Ovary (tissue), 7 donors: ENCODE measurements at regions not wholly inside any gene's neighbourhood (a gene's known extent, or its start where the extent isn't known, plus 50 kb on each side); places are given as distances from the start of the nearest gene placed in this dataset.

Source experiments
- DNase-seq, 5 donors: peaks; one replicate each; pipeline ENCODE4 v3.0.0-alpha.2; 2019 to 2020
- H3K27ac ChIP-seq, 2 donors: fragments of 200-600 bp; one replicate each; pipeline versions ENCODE4 v1.5.1 to v1.8.0; 2019 to 2022
- H3K27me3 ChIP-seq: fragments of 200-600 bp; one replicate; pipeline ENCODE4 v1.8.0; 2022
- H3K36me3 ChIP-seq: fragments of 200-600 bp; sonication (generic); one replicate; pipeline ENCODE4 v1.5.1; 2019
- H3K4me1 ChIP-seq: one replicate; pipeline ENCODE4 v1.8.1; 2013; ENCODE audit warnings: mild to moderate bottlenecking, moderate library complexity; ENCODE audit not compliant: insufficient read depth
- H3K4me3 ChIP-seq: fragments of 200-600 bp; sonication (generic); one replicate; pipeline ENCODE4 v1.5.1; 2017
- H3K9me3 ChIP-seq, 2 donors: fragments of 200-600 bp in 1 of 2; sonication (generic) in 1 of 2; one replicate each; pipeline versions ENCODE4 v1.5.1 to v1.8.1; 2013 to 2019; ENCODE audit warnings: mild to moderate bottlenecking in 1 of 2, moderate library complexity in 1 of 2
- CTCF ChIP-seq, 3 donors: fragments of 450-650 bp in 2 of 3; fragments of 200-600 bp in 1 of 3; IDR thresholded peaks; one replicate each; pipeline versions ENCODE4 v1.5.1 to v1.8.0; 2016 to 2022; ENCODE audit warnings: antibody characterized with exemption in 3 of 3, mild to moderate bottlenecking in 1 of 3
- EP300 ChIP-seq: sonication (generic); formaldehyde crosslinking; IDR thresholded peaks from one replicate; pipeline ENCODE4 v1.6.1; 2017; ENCODE audit warnings: antibody characterized with exemption
- POLR2A ChIP-seq: fragments of 450-650 bp; IDR thresholded peaks from one replicate; pipeline ENCODE4 v1.6.1; 2017; ENCODE audit warnings: antibody characterized with exemption, mild to moderate bottlenecking, moderate library complexity
- WGBS, 3 donors: extraction: QIAGEN DNeasy Blood & Tissue Kit in 1 of 3; methylation state at CpG; one replicate each; pipeline versions ENCODE4 v1.1.5 to v1.1.7; 2013 to 2017; 5-methylcytosine and 5-hydroxymethylcytosine counted together
- intact Hi-C, 4 donors: fragments of 100-400 bp; cut with DNase I; formaldehyde crosslinking; loops; one replicate each; pipeline versions ENCODE4 v1.11.0 to v1.15.1; 2022 to 2023
- donor health status: DM: no; HTN: no; CAD: no; lungs with moderate emphysema.
- donor health status: DM: no; HTN: no; CAD: no.
- donor health status: Bipolar disorder and iron deficiency.
- donor health status: DM: no; HTN: no; CAD: no.
- donor health status: DM: yes; HTN: yes; CAD: no.

DNA sequence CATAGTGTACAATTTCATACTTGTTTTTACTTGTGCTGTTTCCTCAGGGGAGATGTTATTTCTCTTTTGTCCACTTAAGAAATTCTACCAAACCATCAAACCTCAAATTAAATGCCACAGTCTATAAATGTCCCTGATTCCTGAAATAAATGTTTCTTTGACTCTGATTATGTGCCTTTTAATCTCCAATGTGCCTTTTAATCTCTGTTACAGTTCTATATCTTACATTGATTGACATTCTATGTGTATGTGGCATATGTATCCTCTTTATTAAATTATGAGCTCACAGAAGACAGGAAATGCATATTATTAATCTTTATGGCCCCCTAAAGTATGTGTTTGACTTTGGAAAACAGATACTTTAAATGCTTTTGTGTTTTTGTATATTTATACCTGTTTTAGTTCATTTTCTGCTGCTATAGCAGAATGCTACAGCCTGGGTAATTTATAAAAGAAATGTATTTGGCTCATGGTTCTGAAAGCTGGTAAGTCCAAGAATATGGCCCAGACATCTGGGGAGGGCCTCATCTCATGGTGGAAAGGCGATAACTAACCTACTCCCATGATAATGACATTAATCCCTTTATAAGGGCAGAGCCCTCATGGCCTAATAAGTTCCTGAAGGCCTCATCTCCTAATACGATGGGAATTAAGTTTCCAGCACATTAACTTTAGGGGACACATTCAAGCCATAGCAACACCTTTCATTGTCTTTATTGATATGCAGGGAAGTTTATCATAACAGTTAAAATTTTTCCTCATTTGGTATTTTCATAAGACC lies 403.9 kb downstream of the LIG4 start:
- Histone ChIP-seq H3K27ac (no peak overlapping the region), H3K9me3 (no peaks in the 10 kb centered on the region), H3K4me3 (no peak overlapping the region), H3K27me3 (no peaks in the 10 kb centered on the region), H3K4me1 (no peaks in the 10 kb centered on the region), H3K36me3 (no peaks in the 10 kb centered on the region)
- intact Hi-C loops = no loop called here
- TF ChIP-seq CTCF (IDR thresholded peaks at IDR 0.05) (no peak), POLR2A (no peak), EP300 (no peak)
- no peak for DNase-seq
- WGBS, 3 donors = 81 to 88% (median 82%) methylated on average over 2 of the region's 2 CpGs

GRCh38 chr13:107809125-107809524 lies 406.2 kb downstream of the LIG4 start:
- H3K4me3 ChIP-seq = no peak overlapping the region
- H3K27me3 ChIP-seq = no peaks in the 10 kb centered on the region
- intact Hi-C loops = no loop called here
- H3K9me3 ChIP-seq = no peaks in the 10 kb centered on the region
- no peak overlapping the region for H3K27ac ChIP-seq
- no peaks in the 10 kb centered on the region for H3K4me1 ChIP-seq
- 78 to 85% (median 79%) methylated on average over 3 of the region's 3 CpGs for WGBS, 3 donors
- DNase-seq = no peak
- no peaks in the 10 kb centered on the region for H3K36me3 ChIP-seq
- TF ChIP-seq POLR2A = no peak
- TF ChIP-seq EP300 = no peak
- no peak for TF ChIP-seq CTCF (IDR thresholded peaks at IDR 0.05)

GRCh38 chr13:107808389-107808788 lies 406.9 kb downstream of the LIG4 start:
- no peak overlapping the region for H3K4me3 ChIP-seq
- WGBS, 3 donors = 55 to 68% (median 61%) methylated on average over 3 of the region's 3 CpGs
- intact Hi-C loops = no loop called here

DNA sequence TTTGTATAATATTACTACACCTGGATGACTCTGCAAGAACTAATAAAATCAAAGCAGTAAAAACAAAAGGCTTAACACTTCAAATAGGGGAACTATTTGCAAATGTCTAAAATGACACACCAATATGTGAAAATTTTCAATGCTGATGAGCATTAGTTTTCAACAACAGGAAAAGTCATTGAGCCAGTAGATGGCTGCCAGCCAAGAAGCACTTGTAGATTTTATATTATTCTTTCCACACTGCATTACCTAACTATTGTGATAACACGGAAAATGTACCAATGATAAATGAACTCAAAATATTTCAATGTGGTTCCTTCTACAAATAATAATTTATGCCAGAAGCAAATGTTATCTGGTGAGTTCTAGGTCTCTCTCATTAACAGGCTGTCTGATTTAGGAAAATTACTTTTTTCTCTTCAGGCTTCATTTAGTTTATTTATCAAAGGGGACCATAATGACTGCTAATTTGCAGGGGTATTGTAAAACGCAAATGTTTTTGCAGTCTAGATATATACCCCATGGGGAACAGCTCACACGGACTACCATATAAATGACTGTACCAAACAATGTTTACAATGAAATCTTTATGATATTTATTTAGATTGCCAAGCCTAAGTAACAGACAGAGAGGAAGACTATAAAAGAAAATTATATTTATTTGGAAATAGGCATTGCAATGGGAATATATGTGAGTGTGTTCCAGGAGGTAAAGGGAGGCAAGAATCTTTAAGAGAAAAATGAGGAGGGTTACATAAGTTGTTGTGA lies 407.8 kb downstream of the LIG4 start:
- Histone ChIP-seq H3K27me3 (no peaks in the 10 kb centered on the region), H3K36me3 (no peaks in the 10 kb centered on the region), H3K9me3 (no peaks in the 10 kb centered on the region), H3K4me3 (no peak overlapping the region), H3K27ac (no peak overlapping the region), H3K4me1 (no peaks in the 10 kb centered on the region)
- intact Hi-C loops = no loop called here
- 27 to 30% (median 29%) methylated on average over 3 of the region's 3 CpGs for WGBS, 3 donors
- DNase-seq = no peak
- TF ChIP-seq EP300 = no peak
- TF ChIP-seq CTCF (IDR thresholded peaks at IDR 0.05) = no peak
- TF ChIP-seq POLR2A = no peak

More at GRCh38 chr13:107808389-107808788, 406.9 kb downstream of the LIG4 start:
- TF ChIP-seq CTCF (IDR thresholded peaks at IDR 0.05) (no peak), EP300 (no peak), POLR2A (no peak)
- H3K36me3 ChIP-seq = no peaks in the 10 kb centered on the region
- no peak for DNase-seq
- no peak overlapping the region for H3K27ac ChIP-seq
- H3K4me1 ChIP-seq = no peaks in the 10 kb centered on the region
- no peaks in the 10 kb centered on the region for H3K9me3 ChIP-seq
- H3K27me3 ChIP-seq = no peaks in the 10 kb centered on the region
